Peyer's patch (tissue), 4 donors: ENCODE measurements at regions not wholly inside any gene's neighbourhood (a gene's known extent, or its start where the extent isn't known, plus 50 kb on each side); places are given as distances from the start of the nearest gene placed in this dataset.

Experiments used
- POLR2A ChIP-seq, 2 donors: fragments of 450-650 bp; IDR thresholded peaks; one replicate each; pipeline ENCODE4 v1.5.1; 2017; ENCODE audit warnings: antibody characterized with exemption in 2 of 2, mild to moderate bottlenecking in 2 of 2, moderate library complexity in 2 of 2
- TF ChIP-seq, protein P1 (sequence below), 6 experiments: fragments of 450-650 bp in 4 of 6; fragments of 200-600 bp in 2 of 6; sonication (generic) in 1 of 6; IDR thresholded peaks; one replicate each; pipeline ENCODE4 v1.5.1; 2017 to 2019; ENCODE audit warnings: antibody characterized with exemption in 6 of 6, mild to moderate bottlenecking in 3 of 6, moderate library complexity in 1 of 6

DNA sequence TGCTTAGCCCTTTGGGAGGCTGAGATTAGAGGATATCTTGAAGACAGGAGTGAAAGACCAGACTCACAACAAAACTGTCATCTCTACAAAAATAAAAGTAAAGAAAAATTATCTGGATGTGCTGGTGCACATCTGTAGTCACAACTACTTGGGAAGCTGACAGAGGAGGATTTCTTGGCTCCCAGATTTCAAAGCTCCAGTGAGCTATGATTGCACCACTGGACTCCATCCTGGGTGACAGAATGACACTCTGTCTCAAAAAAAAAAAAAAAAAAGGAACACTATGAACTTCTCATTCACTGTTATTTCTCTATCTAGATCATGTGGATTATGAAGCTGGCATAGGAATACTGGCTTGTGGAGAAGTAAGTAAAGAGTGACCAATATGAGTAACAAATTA, 1400.0 kb downstream of the CDY2B start:
- TF ChIP-seq, protein P1, sequence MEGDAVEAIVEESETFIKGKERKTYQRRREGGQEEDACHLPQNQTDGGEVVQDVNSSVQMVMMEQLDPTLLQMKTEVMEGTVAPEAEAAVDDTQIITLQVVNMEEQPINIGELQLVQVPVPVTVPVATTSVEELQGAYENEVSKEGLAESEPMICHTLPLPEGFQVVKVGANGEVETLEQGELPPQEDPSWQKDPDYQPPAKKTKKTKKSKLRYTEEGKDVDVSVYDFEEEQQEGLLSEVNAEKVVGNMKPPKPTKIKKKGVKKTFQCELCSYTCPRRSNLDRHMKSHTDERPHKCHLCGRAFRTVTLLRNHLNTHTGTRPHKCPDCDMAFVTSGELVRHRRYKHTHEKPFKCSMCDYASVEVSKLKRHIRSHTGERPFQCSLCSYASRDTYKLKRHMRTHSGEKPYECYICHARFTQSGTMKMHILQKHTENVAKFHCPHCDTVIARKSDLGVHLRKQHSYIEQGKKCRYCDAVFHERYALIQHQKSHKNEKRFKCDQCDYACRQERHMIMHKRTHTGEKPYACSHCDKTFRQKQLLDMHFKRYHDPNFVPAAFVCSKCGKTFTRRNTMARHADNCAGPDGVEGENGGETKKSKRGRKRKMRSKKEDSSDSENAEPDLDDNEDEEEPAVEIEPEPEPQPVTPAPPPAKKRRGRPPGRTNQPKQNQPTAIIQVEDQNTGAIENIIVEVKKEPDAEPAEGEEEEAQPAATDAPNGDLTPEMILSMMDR (IDR thresholded peaks at IDR 0.05): no peak
- no peak for TF ChIP-seq POLR2A (IDR thresholded peaks at IDR 0.05)
